GM18498 (cell line): ENCODE measurements at regions not wholly inside any gene's neighbourhood (a gene's known extent, or its start where the extent isn't known, plus 50 kb on each side); places are given as distances from the start of the nearest gene placed in this dataset.

Experiments
- ATAC-seq: cut with Tn5 transposase; IDR thresholded peaks from one replicate; pipeline ENCODE4 v1.9.1; 2021; ENCODE audit warnings: mild to moderate bottlenecking, moderate library complexity; ENCODE audit not compliant: unreplicated experiment

DNA sequence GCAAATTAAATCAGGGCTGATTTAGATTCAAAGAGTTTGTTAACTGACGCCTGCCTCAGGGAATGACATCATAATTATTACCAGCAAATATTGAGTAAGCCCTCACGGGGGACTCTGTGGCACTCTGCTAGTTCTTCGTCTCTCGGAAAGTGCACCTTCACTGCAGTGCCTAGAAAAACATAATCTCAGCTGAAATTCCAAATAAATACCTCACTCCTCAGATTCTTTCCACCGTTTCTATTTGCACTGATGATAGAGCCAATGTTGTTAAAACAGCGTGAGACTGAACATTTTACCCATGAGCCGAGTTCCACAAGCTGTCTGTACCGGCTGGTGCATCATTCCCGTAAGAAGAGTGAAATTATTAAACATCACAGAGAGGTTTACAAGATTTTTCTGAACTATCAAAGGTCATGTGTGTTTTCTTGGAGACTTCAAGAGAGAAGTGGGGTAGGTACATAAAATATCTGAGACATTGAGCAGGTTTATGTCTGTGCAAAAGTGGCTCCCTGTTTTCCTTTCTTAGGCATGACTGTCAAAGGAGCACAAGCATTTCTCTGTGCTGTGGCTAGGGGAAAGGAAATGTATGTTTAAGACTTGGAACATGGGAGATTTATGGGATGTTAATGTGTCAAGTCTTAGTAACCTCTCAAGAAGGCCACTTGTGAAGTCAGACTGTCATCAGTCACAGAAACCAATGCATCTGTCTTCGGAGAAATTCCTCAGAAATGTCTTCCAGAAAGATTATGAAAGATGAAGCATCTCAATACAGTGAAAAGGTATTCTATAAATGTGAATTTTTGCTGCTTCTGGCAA is 119.6 kb downstream of the CBLL2 start:
- no peak for ATAC-seq

DNA sequence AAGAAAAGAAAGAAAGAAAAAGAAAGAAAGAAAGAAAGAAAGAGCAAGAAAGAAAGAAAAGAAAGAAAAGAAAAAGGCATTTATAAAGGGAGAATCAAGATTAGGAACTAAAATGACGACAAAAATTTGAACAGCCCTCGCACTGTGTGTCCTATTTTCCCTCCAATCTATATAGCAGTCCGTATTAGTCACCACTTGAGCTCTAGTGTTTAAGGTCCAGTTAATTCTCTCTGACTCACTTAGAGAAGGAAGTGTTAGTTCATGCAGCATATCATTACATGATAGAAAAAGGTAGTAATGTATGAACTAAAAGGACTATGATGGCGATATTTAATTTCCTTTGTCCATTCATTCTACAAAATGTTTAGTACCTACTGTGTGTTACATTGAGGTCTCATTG is 122.7 kb downstream of the CBLL2 start:
- no peak for ATAC-seq

DNA sequence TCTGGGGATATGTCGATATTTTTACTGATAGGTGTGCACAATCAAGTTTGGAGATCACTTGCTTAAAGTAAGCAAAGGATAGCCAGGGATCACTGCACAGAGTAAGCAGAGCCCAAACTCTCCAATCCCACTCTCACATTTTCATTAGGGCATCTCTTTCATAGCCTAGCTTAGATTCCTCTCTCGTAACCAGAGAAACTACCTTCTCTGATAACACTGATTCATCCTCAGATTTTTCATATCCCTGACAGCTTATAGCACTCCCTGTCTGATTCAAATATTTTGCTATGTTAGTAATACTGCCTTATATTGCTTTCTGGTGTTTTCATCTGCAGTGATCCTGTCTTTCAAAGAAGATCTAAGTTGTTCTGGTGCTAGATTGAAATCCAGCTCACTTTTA is 123.7 kb downstream of the CBLL2 start:
- no peak for ATAC-seq

DNA sequence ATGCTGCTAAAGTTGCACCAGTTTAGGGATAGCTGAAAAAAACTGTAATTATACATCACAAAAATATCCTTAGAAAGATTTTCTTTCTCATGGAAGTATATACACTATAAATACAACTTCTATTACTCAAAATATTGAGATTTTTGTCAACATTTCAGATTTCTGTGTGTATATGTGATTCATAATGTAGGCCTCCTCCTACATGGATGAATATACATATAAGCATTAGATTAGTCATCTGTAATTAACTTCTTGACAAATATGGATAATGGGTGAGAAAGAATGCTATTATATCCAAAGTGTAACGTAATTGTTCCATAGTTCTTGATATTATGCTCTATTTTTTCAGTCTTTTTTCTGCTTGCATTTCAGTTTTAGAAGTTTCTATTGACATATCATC is 124.9 kb downstream of the CBLL2 start:
- no peak for ATAC-seq

DNA sequence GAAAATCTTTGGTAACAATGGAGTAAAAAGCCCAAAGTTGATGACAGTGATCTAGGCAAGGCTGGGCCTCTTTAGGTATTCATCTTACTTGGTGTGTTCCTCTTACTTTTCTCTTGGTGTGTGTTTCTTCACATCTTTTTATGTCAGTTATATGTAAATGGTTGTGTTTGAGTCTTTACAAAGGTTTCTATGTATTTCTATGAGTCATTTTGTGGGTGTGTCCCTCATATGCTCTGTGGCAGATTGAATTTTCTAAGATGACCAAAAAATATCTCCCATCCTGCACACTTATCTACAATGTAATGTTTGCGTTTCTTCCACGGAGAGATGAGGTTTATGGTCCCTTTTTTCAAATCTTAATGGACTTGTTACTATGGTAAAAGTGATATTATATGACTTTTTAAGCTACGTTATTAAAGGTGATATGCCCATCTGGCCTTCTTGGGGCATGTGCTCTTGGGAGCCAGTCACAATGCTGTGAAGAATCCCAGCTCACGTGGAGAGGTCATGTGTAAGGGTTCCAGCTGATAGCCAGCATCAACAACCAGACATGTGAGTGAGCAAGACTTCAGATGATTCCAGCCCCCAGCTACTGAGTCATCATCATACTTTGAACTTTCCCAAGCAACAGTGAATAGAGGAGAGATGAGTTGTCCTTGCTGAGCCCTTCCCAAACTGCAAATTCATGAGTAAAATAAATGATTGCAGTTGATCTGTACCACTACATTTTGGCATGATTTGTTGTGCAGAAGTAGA is 126.9 kb downstream of the CBLL2 start:
- ATAC-seq, result no peak

DNA sequence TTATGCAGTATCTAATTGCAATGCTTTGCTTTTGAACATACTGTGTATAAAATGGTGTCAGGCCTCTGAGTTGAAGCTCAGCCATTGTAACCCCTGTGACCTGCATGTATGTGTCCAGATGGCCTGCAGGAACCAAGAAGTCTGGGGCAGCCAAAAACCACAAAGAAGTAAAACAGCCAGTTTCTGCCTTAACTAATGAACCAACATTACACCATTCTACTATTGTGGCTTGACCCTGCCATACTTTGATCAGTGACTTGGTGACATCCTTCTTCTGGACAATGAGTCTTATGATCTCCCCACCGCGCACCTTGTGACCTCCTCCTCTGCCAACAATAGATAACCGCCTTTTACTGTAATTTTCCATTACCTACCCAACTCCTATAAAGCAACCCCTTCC is 131.6 kb downstream of the CBLL2 start:
- ATAC-seq, result no peak

DNA sequence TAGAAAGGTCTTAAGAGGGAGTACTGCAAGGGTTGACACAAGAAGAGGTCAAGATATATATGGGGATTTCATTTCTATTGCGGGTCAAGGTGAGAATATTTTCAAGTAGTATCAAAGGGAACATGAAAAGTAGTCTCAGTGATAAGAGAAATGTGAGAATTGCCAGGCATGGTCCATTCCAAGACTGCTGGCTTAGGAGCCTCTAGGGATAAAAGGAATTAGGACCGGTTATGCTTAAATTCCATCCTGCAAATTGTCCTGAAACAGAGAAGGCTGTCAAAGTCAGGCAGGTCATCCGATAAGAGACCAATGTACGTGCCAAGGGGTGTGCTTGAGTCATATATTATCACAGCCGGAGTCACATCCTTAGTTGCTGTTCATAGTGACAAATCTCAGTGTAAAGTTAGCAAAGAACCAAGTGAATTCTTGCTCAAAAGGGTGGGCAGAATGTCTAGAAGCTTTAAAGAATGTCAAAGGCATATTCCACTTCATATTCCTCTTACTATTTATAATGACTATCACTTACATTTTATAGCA is 133.6 kb downstream of the CBLL2 start:
- ATAC-seq, result no peak

DNA sequence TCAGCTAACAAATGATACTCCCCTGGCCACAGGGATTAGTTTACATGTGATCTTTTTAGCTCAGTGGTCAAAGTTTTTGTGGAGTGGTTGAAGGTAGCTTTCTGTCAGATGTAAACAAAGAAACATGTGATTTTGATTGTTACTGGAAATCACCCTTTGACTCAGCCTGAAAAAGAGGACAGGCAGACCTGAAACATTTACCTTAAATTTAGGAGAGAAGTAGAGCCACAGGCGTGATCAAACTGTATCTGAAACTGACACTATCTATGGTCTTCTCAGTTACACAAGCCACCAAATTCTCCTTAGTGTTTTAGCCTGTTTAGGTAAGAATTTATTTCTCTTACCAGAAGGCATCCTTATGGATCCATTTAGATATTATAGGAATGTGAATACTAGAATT is 136.7 kb downstream of the CBLL2 start:
- no peak for ATAC-seq

DNA sequence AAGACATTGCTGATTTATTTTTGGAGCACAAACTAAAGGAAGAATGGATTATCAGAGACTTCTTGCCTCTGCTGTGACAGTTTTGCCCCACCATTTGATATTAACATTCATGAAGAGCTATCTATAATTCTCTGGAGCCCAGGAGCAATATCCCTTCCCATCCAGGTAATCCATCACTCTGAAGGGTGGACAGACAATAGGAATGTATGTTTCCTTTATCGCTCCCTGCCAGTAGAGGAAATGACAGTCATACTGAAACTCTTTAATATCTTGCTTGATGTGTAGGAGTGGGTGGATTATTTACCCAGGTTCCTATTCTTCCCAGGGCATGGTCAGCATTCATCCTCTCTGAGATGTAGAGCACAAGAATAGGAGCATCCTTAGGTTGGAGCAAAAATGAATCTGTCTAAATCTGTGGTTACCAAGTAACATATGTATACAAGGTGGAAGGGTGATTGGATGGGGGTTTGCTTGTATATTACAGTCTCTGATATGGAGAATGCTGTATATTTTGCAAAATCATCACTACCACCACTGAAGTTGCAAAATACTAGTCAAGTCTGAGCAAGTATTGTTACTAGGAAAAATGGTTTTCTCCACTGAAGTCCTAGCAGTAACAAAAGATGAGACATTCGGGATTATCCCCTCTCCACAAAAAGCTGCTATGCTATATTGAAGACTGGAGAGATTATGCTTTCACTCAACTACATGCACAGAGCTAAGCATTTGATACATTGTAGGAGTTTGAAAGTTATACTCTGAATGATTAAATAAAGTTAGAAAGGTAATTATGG is 151.6 kb downstream of the CBLL2 start:
- ATAC-seq, result no peak

DNA sequence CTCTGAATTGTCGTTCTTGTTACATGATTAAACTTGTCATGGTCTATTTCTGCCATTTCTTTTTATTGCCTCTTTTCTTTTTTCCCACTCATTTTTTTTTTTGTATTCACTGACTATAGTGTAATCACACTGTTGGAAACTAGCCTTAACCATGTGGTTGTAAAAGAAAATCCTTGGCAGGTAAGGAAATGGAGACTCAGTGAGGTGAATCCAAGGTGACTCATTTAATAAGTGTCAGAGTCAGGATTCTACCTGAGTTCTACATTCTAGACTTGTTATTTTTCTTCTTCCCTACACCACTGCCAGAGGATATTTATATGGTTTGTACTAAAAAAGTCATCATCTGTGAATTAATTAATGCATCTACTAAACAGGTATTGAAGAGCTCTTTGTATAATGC is 152.2 kb downstream of the CBLL2 start:
- ATAC-seq, result no peak

DNA sequence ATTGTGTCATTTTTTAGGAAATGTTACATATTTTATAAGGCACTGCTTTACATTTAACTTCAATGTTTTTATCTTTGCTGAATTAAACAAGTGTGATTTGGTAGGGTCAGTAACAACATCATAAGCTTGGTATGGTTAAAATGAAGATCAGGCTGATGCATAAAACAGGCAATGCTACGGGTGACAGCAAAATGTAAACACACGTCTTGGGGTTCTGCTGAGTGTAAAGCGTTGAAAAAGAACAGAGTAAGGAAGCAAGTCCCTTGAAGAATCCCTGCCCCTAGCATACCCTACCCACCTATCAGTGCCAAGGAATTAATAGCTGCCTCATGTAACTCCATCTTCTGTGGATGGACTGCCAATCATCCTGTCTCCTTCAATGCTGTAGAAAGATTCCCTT is 157.0 kb downstream of the CBLL2 start:
- no peak for ATAC-seq

DNA sequence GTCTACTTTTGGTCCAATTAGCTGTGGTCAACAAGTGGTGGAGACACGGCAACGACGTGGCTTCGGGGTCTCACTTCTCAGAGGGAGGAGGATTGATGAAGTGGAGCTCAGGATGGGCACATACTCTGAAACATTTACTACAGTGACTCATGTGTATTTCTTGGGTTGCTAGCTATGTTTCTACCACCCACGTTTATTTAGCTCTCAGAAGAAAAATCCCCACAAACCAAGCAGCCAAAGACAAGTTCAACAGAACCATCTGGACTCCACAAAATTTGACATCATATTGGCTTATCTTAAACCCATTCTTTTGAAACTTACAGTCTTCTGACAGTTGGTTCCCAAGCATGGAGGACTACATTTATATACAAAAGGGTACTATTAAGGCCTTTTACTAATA is 158.0 kb downstream of the CBLL2 start:
- no peak for ATAC-seq

DNA sequence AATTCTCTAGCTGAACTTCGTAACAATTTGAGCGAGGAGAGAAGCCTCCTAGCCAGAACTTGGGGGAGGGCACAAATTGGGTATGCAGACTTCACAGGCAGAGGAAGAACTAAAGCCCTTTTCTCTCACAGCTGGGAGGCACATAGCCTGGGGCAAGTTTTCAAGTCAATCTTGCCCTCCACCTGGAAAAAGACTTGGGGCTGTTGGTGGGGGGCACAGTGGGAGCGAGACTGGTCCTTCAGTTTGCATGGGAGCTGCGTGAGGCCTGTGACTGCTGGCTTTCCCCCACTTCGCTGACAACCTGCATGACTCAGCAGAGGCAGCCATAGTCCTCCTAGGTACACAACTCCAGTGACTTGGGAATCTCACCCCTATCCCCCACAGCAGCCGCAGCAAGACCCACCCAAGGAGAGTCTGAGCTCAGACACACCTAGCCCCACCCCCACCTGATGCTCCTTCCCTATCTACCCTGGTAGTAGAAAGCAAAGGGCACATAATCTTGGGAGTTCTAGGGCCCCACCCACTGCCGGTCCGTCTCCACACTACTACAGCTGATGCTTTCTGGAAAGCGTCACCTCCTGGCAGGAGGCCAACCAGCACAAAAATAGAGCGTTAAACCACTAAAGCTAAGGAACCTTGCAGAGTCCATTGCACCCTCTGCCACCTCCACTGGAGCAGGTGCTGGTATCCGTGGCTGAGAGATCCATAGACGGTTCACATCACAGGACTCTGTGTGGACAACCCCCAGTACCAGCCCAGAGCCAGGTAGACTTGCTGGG is 160.8 kb downstream of the CBLL2 start:
- no peak for ATAC-seq

DNA sequence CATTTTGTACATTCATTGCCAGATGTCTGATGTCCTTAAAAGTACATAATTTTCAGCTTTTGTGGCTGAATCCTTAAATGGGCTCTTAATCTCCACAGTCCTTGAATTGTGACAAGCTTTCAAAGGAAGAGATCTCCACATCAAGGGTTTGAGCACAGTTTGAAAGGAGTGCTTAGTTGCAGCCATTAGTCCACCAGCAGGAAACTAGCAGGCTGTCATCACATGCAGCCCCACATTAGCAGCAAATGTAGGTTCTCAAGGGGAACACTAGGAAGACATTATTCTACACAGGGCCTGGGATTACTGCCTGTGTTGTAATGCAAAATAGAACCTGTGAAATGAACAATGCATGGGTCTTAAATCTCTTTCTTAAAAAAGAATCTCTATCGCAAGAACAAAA is 173.2 kb downstream of the CBLL2 start:
- no peak for ATAC-seq

DNA sequence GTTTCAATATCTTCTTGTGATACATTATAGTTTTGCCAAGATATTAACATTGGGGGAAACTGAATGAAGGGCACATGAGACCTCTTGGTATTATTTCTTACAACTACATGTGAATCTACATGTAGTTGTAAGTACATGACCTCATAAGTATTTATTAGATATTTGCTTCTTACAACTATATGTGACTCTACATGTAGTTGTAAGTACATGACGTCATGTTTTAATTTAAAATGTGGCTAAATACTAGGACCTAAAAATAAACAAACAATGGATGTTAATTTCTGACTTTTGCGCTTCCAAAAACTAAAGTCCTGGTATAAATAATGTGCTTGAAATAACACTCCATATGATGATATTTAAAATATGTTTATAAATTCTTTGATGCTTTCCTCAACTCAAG is 190.2 kb downstream of the CBLL2 start:
- no peak for ATAC-seq

DNA sequence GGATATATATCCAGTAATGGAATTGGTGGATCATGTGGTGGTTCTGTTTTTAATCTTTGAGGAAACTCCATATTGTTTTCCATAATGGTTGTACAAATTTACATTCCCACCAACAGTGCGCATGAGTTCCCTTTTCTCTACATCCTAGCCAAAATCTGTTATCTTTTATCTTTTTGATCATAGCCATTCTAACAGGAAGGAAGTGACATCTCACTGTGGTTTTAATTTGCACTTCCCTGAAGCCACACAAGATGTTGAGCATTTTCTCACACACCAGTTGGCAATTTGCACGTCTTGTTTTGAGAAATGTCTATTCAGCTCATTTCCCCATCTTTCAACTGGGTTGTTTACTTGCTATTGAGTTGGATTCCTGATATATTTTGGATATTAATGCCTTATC is 194.9 kb downstream of the CBLL2 start:
- no peak for ATAC-seq

DNA sequence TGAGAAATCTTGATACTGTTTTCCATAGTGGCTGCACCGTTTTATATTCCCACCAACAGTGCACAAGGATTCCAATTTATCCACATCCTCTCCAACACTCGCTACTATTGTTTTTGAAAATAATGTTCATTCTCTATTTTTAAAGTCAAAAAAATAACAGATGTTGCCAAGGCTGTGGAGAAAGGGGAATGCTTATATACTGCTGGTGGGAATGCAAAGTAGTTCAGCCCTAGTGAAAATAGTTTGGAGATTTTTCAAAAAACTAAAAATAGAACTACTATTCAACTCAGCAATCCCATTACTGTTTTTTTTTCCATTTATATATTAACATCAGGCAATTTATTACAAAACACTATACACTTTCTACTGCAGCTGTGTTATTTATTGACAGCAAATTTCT is 208.7 kb downstream of the CBLL2 start:
- no peak for ATAC-seq

DNA sequence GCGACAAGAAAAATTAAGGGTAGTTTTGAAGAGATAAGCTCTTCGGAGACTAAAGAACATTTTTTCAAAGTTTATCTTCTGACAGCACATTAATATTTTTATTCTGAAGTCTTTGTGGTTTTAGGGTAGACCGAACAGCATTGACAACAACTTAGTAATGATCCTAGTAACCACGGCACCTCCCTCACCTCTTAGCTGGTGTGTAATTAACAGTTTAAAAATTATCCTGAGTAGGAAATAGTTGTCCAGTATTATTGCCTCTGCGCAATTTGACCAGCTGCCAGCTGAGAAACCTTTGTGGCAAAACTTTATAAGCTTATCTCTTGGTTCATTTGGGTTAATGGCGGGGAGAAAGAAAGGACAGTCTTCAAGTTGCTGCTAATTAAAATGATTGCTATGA is 213.6 kb downstream of the CBLL2 start:
- ATAC-seq, result no peak

DNA sequence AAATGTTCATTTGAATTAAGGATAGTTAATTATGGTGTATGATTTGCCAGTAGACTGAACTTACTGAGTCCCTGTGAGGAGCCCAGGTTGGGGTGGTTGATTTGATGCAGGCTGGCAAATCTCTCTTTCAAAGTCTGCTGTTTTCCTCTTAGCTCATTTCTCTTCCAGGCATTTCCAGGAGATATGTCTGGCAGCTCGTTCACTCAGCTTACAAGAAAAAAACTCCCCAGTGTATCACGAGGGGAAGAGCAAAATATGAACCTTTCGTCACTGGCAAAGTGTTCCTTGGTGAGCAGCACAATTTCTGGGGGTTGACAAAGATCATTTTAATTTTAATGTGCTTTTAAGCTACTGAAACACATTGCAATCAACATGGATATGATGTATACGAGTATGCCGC is 244.2 kb downstream of the CBLL2 start:
- no peak for ATAC-seq

DNA sequence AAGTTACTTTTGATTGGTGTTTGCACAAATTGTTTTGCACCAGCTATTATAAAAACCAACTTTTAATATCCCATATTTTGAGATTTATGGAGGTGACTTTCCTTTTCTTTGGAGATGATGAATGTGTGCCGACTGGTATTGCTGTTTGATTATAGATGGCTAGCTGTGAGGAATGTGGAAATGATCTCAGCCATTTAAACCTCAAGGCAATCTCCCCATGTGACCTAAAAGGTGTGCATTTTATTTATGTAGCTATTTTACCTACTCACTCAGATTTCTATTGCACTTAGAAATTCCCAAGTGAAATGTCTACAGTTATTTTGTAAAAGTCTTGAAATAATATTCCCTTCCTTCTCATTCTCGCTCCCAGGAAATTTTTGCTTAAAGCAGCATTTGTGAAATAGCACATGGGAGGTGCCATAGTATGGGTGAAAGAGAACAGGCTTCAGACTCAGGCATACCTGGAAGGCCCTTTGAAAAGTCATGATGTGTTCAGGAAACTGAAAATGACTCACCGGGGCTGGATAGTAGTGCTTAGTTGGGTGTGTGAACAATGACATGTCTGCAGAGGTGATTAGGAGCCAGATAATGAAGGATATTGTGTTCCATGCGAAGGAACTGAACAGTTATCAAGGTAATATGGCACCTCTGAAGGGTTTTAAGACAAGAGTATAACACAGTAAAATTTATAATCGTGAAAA is 247.6 kb downstream of the CBLL2 start:
- ATAC-seq, result no peak
